HT1080 (cell line): ENCODE measurements at regions not wholly inside any gene's neighbourhood (a gene's known extent, or its start where the extent isn't known, plus 50 kb on each side); places are given as distances from the start of the nearest gene placed in this dataset.

Experiments
- DNase-seq: peaks from one replicate; pipeline ENCODE4 v3.0.0-alpha.2; 2015; ENCODE audit warnings: low read depth

- no peak for DNase-seq
Measured at GRCh38 chr2:20559277-20559676, 91.6 kb downstream of the HS1BP3 start.

DNA sequence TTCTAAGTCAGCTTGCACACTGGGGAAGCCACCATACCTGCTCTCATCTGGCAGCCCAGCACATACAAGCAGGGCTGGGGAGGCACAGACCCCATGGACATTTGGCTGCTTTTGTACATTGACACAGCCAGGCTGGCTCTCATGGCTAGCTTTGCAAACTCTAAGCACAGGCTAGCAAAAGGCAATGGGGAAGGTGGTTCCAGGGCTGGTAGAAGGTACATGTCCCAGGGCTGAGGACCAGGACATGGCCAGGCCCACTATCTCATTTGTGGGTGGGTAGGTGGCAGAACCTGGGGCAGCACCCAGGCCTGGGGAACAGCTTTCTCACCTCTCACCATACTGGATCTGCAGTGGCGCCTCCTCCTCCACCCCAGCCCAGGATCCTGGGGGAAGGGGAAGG lies 90.9 kb downstream of the HS1BP3 start:
- no peak for DNase-seq

DNA sequence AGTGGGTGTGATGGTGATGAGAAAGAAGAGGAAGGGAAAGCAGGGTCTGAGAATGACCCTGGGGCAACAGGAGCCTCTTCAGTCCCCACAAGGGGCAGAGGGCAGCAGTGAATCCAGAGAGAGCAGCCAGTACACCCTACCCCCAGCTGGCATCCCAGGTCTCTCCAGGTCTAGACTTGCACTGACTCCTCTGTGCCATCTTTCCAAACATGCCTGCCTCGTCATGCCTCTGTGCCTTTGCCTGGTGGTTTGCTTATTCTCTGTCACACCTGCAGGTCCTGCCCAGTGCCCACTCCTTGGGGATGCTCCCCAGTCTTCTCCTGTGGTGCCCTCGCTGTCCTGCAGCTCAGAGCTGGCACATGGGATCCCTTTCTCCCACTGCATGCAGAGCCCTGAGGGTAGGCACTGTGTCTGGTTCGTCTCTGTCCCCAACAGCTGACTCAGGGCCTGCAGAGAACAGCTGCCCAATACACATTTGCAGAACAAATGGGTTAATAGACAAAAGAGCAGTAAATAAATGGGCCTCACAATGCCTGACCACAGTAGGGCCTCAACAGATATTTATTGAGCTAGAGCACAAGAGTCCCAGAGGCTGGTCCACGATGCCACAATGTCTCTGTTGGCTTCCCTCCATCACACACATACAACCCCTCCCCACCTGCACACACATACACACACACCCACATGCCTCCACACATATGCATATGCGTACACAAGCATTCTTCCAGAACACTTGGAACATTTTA lies 89.8 kb downstream of the HS1BP3 start:
- DNase-seq, result no peak

DNA sequence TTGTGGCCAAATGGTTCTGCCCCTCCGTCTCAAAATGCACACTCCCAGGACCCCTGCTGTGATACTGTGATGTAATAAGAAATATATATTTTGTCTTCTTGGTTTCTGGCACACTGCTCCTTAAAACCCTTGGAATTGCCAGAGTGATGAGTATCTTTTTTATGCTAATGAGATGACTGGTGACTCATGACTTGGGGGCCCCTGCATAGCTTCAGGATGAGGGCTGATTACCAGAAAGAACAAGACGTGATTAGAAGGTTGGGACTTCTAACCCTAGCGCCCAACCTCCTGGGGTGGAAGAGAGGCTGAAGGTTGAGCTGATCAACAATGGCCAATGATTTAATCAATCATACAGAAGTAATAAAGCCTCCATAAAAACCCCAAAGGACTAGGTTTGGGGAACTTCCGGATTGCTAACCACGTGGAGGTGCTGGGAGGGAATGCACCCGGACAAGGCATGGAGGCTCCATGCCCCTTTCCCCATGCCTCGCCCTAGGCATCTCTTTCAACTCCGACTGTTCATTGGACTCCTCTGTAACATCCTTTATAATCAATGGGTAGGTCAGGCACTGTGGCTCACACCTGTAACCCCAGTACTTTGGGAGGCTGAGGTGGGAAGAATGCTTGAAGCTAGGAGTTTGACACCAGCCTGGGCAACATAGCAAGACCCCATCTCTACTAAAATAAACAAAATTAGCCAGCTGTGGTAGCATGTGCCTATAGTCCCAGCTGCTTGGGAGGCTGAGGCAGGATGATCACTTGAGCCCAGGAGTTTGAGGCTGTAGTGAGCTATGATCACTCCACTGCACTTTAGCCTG lies 89.1 kb downstream of the HS1BP3 start:
- peak; percentile 69 for DNase-seq

GRCh38 chr2:20562540-20563225 lies 88.2 kb downstream of the HS1BP3 start:
- DNase-seq, result no peak

DNA sequence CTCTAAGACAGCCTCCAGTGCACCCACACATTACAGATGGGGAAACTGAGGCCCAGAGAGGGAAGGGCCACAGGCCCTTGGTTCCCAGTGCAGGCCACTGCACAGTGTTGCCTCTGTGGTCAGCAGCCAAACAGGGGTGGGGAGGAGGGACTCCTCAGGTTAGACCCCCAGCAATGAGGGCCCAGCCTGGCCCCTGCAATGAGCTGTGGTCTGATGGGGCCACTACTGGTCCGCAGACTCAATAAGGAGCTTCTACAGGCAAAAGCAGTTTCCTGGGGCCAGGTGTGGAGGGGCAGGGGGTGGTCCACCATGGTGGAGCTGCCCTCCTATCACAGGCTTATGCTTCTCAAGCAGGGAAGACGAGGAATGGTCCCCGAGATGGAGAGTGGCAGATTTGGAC lies 87.6 kb downstream of the HS1BP3 start:
- no peak for DNase-seq

DNA sequence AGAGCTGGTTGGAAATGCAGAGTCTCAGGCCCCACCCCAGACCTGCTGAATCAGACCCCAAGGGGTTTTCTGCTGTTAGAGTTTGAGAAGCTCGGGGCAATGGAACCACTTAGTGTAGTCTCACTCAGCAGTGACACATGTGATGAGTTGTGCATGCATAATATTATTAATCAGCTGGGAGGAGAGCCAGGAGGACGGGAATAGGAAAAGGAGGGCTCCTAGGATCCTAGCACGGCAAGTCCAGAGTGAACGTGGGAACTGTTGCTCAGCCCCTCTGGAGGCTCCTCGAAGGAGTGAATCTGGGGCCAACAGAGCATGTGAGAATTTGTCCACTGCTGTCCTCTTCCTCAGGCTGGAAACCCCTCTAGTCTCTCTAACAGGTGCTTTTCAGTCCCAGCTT lies 87.1 kb downstream of the HS1BP3 start:
- peak; percentile 50 for DNase-seq

DNA sequence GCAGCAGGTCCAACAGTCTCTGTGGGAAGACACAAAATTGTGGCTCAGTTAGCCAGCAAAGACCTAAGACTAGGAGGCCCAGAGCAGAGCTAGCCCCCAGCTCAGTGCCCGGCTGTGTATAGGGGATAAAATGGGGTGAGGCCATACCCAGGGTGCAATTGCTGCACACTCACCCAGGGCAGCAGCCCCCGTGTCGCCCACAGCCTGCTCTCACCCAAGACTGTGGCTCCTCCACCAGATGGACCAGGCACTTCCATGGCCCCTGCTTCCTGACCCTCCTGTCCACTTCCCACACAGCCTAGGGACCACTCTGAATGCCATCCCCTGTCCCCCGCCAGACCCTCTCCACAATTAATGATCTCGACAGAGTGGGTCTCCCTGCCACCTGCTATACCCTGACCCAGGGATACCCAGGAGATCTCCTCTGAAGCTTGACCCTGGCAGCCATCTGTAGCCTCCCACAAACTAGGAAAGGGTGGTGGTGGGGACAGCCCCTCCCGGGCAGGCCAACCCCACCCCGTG lies 85.7 kb downstream of the HS1BP3 start:
- no peak for DNase-seq

- no peak for DNase-seq
Measured at GRCh38 chr2:20565623-20566236, 85.2 kb downstream of the HS1BP3 start.

DNA sequence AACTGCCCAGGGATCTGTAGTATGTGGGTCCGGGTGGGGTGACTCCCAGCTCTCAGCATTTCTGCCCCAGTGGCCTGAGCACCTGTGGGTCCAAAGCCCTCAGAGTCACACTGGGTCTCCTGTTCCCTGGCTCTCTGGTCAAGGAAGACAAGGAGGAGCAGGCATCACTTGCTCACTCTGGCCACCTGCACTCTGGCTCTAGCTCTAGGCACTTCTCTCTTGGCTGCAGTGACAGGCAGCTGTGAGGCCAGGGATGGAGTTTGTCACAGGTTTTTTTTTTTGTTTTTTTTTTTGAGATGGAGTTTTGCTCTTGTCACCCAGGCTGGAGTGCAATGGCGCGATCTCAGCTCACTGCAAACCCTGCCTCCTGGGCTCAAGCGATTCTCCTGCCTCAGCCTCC lies 84.6 kb downstream of the HS1BP3 start:
- DNase-seq, result no peak

DNA sequence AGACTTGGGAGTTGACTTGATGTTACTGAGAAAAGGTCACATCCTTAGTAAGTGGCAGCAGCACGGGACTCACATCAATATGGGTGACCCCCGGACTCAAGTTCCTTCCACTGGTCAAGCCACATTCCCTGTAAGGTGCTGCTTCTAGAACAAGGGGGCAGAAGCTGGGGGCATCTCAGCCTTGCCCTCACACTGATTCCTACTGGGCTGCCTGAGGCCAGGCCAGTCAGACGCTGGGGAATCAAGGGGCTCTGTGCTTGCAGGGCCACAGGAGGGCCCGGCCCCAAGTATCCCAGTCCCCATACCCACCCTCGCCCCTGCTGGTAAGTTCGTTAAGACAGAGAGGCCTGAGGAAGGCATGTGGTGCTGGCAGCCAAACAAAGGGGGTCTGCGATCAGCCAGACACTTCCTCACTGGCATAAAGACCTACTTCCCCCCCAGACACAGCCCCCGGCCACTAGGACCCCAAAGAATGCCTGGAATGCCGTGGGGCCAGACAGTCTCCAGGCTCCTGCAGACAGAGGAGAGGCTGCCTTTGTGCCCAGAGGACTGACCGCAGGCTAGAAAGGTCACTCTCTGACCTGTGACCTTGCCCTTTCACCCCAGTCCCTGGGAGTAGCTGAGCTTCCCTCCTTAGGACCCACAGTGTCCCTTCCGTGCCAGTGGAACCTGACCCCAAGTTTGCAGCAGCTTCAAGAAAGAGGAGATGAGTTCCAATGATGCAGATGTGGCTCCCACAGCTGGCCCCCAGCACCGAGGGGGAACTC lies 83.6 kb downstream of the HS1BP3 start:
- DNase-seq, result no peak
